ENCODE measurements at regions not wholly inside any gene's neighbourhood (a gene's known extent, or its start where the extent isn't known, plus 50 kb on each side); places are given as distances from the start of the nearest gene placed in this dataset.
A peak's percentile ranks its signal among the peaks of the same experiment; 100 is the strongest.

DNA sequence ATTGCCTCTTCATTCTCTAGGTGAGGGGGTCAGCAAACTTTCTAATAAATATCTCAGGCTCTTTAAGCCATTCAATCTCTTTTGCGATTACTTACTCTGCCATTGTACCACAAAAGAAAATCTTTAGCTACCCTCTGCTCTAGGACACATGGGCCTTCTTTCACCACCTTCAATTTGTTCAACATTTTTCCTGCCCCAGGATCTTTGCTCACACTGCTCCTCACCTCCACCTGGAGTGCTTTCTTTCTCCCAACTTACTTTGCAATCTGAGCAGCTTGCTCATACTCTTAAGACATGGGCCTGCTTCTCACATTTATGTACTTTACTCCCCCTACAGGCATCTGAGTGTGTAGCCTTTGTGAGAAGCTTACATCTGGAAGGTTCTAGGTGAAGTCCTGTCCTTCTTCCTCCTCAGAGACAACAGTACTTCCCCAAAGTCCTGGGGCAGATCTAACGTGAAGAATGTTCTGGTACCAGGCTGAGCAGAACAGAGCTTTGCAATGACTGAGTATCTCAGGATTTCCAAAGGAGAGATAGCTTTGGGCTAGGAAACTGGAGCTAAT lies 55.0 kb upstream of the PRDM5 start:
- H3K18ac ChIP-seq (ENCODE audit: low read length), result no peak overlapping the region
- H3K36me3 ChIP-seq (ENCODE audit: control insufficient read depth in 1 of 2, insufficient read depth in 2 of 2, low read length in 2 of 2), result no peaks in the 10 kb centered on the region
- peak; percentile 33 to 74 for DNase-seq
- H2AK5ac ChIP-seq (ENCODE audit: low read length), result no peak overlapping the region
- H4K12ac ChIP-seq (ENCODE audit: low read depth, low read length), result no peak overlapping the region
- H2BK120ac ChIP-seq (ENCODE audit: insufficient read depth, low read length, poor library complexity), result no peak overlapping the region
- H3K79me2 ChIP-seq (ENCODE audit: control insufficient read depth, insufficient read depth, low read length, poor library complexity), result no peaks in the 10 kb centered on the region
- H4K91ac ChIP-seq (ENCODE audit: low read depth, low read length), result no peak overlapping the region
- no peak overlapping the region for H3K4ac ChIP-seq (ENCODE audit: low read depth, low read length)
- H3K79me1 ChIP-seq (ENCODE audit: low read length), result no peaks in the 10 kb centered on the region
- no CpG with 5 or more reads among the region's 2 CpGs for WGBS (ENCODE audit: extremely low coverage, insufficient coverage, insufficient read length)
- H2BK5ac ChIP-seq (ENCODE audit: low read depth, low read length, poor library complexity), result no peak overlapping the region
- H2BK12ac ChIP-seq (ENCODE audit: low read length), result no peak overlapping the region
- H3K14ac ChIP-seq (ENCODE audit: low read length), result no peak overlapping the region
- no peak overlapping the region for H3K23ac ChIP-seq (ENCODE audit: low read length)
- H3K9me3 ChIP-seq (ENCODE audit: insufficient read depth, low read depth, low read length), result no peaks in the 10 kb centered on the region
- no peaks in the 10 kb centered on the region for H3K27me3 ChIP-seq (ENCODE audit: insufficient read depth, low read length)
- H3K9ac ChIP-seq (ENCODE audit: low read length), result no peak overlapping the region
- no peak overlapping the region for H3K4me3 ChIP-seq (ENCODE audit: low read depth, low read length)
- H3K27ac ChIP-seq (ENCODE audit: low read depth, low read length), result no peak overlapping the region
- no peak overlapping the region for H3K4me2 ChIP-seq (ENCODE audit: low read length)
- no peak overlapping the region for H4K8ac ChIP-seq (ENCODE audit: low read depth, low read length)
- H2AFZ ChIP-seq (ENCODE audit: insufficient read depth, low read length, poor library complexity), result no peak overlapping the region
- H3K4me1 ChIP-seq (ENCODE audit: control insufficient read depth in 1 of 2, insufficient read depth in 2 of 2, low read length in 2 of 2), result no peaks in the 10 kb centered on the region

GRCh38 chr4:120973207-120973606 lies 50.7 kb upstream of the PRDM5 start:
- H3K4me1 ChIP-seq (ENCODE audit: control insufficient read depth in 1 of 2, insufficient read depth in 2 of 2, low read length in 2 of 2), result no peaks in the 10 kb centered on the region
- no peak overlapping the region for H3K23ac ChIP-seq (ENCODE audit: low read length)
- H2BK120ac ChIP-seq (ENCODE audit: insufficient read depth, low read length, poor library complexity), result no peak overlapping the region
- no peak overlapping the region for H3K4me2 ChIP-seq (ENCODE audit: low read length)
- H3K14ac ChIP-seq (ENCODE audit: low read length), result no peak overlapping the region
- H3K79me2 ChIP-seq (ENCODE audit: control insufficient read depth, insufficient read depth, low read length, poor library complexity), result no peaks in the 10 kb centered on the region
- H4K8ac ChIP-seq (ENCODE audit: low read depth, low read length), result no peak overlapping the region
- no CpG with 5 or more reads among the region's 1 CpG for WGBS (ENCODE audit: extremely low coverage, insufficient coverage, insufficient read length)
- H3K79me1 ChIP-seq (ENCODE audit: low read length), result no peaks in the 10 kb centered on the region
- H2AFZ ChIP-seq (ENCODE audit: insufficient read depth, low read length, poor library complexity), result no peak overlapping the region
- H2AK5ac ChIP-seq (ENCODE audit: low read length), result no peak overlapping the region
- H2BK12ac ChIP-seq (ENCODE audit: low read length), result no peak overlapping the region
- H3K9me3 ChIP-seq (ENCODE audit: insufficient read depth, low read depth, low read length), result no peaks in the 10 kb centered on the region
- DNase-seq, result no peak
- no peak overlapping the region for H3K27ac ChIP-seq (ENCODE audit: low read depth, low read length)
- H3K4me3 ChIP-seq (ENCODE audit: low read depth, low read length), result no peak overlapping the region
- no peaks in the 10 kb centered on the region for H3K27me3 ChIP-seq (ENCODE audit: insufficient read depth, low read length)
- H3K36me3 ChIP-seq (ENCODE audit: control insufficient read depth in 1 of 2, insufficient read depth in 2 of 2, low read length in 2 of 2), result no peaks in the 10 kb centered on the region
- H3K18ac ChIP-seq (ENCODE audit: low read length), result no peak overlapping the region
- no peak overlapping the region for H3K4ac ChIP-seq (ENCODE audit: low read depth, low read length)
- no peak overlapping the region for H3K9ac ChIP-seq (ENCODE audit: low read length)
- no peak overlapping the region for H2BK5ac ChIP-seq (ENCODE audit: low read depth, low read length, poor library complexity)
- H4K12ac ChIP-seq (ENCODE audit: low read depth, low read length), result no peak overlapping the region
- H4K91ac ChIP-seq (ENCODE audit: low read depth, low read length), result no peak overlapping the region

Measured in trophoblast cell (in vitro differentiated cells and primary cell).